Neural progenitor cell (in vitro differentiated cells): ENCODE measurements at regions not wholly inside any gene's neighbourhood (a gene's known extent, or its start where the extent isn't known, plus 50 kb on each side); places are given as distances from the start of the nearest gene placed in this dataset.

ENCODE experiments used
- CTCF ChIP-seq: fragments of 200-600 bp; sonication (generic); IDR thresholded peaks from 2 replicates; pipeline ENCODE4 v1.5.1; 2017; ENCODE audit warnings: antibody characterized with exemption, mild to moderate bottlenecking
- EZH2 ChIP-seq: fragments of 200-600 bp; sonication (generic); IDR thresholded peaks from 2 replicates; pipeline ENCODE4 v1.6.1; 2017; ENCODE audit warnings: antibody characterized with exemption, mild to moderate bottlenecking, moderate library complexity
- EZH2phosphoT487 ChIP-seq: fragments of 200-600 bp; sonication (generic); IDR thresholded peaks from 2 replicates; pipeline ENCODE4 v1.6.1; 2017; ENCODE audit warnings: antibody characterized with exemption

- TF ChIP-seq CTCF (no peak), EZH2phosphoT487 (no peak), EZH2 (no peak)
These were observed 411.9 kb upstream of the EDA2R start for GRCh38 chrX:67050760-67051159.
